Esophagus muscularis mucosa (tissue), 4 donors: ENCODE measurements at regions not wholly inside any gene's neighbourhood (a gene's known extent, or its start where the extent isn't known, plus 50 kb on each side); places are given as distances from the start of the nearest gene placed in this dataset.
"Not testable (repeated sequence)": the region's sequence is repeated elsewhere in the genome, so short reads cannot be mapped to it uniquely, and the experiment has no call there.

Experiments
- DNase-seq: peaks from one replicate; pipeline ENCODE4 v3.0.0-alpha.2; 2017; ENCODE audit errors: extremely low spot score
- H3K27ac ChIP-seq, 4 donors: fragments of 200-600 bp; sonication (generic); replicated peaks in 1 of 4; 1 replicate in 3 of 4; 2 replicates in 1 of 4; pipeline ENCODE4 v1.5.1; 2016 to 2019; ENCODE audit warnings: mild to moderate bottlenecking in 1 of 4
- H3K27me3 ChIP-seq, 4 donors: fragments of 200-600 bp; sonication (generic); one replicate each; pipeline versions ENCODE4 v1.5.1 to v1.6.0; 2016 to 2019
- H3K36me3 ChIP-seq, 4 donors: fragments of 200-600 bp; sonication (generic); one replicate each; pipeline ENCODE4 v1.5.1; 2016 to 2019
- H3K4me1 ChIP-seq, 4 donors: fragments of 200-600 bp; sonication (generic); one replicate each; pipeline ENCODE4 v1.5.1; 2016 to 2019
- H3K4me3 ChIP-seq, 4 donors: fragments of 200-600 bp; sonication (generic); 1 replicate in 2 of 4; 2 replicates in 2 of 4; pipeline ENCODE4 v1.5.1; 2016 to 2019; ENCODE audit warnings: mild to moderate bottlenecking in 4 of 4, moderate library complexity in 1 of 4
- H3K9me3 ChIP-seq, 4 donors: fragments of 200-600 bp; sonication (generic); 1 replicate in 3 of 4; 2 replicates in 1 of 4; pipeline ENCODE4 v1.5.1; 2016 to 2019
- CTCF ChIP-seq, 3 experiments: fragments of 200-600 bp in 2 of 3; fragments of 450-650 bp in 1 of 3; sonication (generic) in 2 of 3; IDR thresholded peaks; one replicate each; pipeline ENCODE4 v1.5.1; 2017 to 2019; ENCODE audit warnings: antibody characterized with exemption in 3 of 3, mild to moderate bottlenecking in 2 of 3, moderate library complexity in 1 of 3
- EP300 ChIP-seq: sonication (generic); formaldehyde crosslinking; IDR thresholded peaks from one replicate; pipeline ENCODE4 v1.6.1; 2017; ENCODE audit warnings: antibody characterized with exemption
- POLR2A ChIP-seq: fragments of 450-650 bp; IDR thresholded peaks from one replicate; pipeline ENCODE4 v1.6.1; 2017; ENCODE audit warnings: antibody characterized with exemption, moderate library complexity, mild to moderate bottlenecking, low read depth
- POLR2AphosphoS5 ChIP-seq, 2 donors: sonication (generic); formaldehyde crosslinking; IDR thresholded peaks; one replicate each; pipeline ENCODE4 v1.6.1; 2017; ENCODE audit warnings: antibody characterized with exemption in 2 of 2
- WGBS: methylation state at CpG from one replicate; pipeline ENCODE4 v1.1.5; 2018; 5-methylcytosine and 5-hydroxymethylcytosine counted together
- intact Hi-C: fragments of 100-400 bp; cut with DNase I; formaldehyde crosslinking; loops from one replicate; pipeline ENCODE4 v1.15.1; 2023

- 65% methylated on average over 1 of the region's 1 CpG for WGBS
- Histone ChIP-seq H3K4me3 (no peak overlapping the region), H3K9me3 (peaks cover 0 to 6% (median 0%) of the 10 kb centered on the region in 4 donors), H3K4me1 (peaks cover 0 to 7% (median 0%) of the 10 kb centered on the region in 4 donors), H3K27me3 (no peaks in the 10 kb centered on the region), H3K36me3 (no peaks in the 10 kb centered on the region), H3K27ac (no peak overlapping the region)
- no peak for DNase-seq
- no peak for TF ChIP-seq POLR2AphosphoS5 (IDR thresholded peaks at IDR 0.05)
- intact Hi-C loops: no loop called here
Measured at GRCh38 chr11:16526947-16527346, 170.6 kb upstream of the SOX6 start.

GRCh38 chr11:16520713-16521112 lies 164.4 kb upstream of the SOX6 start:
- intact Hi-C loops: not testable (repeated sequence)

GRCh38 chr11:16512899-16513241 lies 156.5 kb upstream of the SOX6 start:
- TF ChIP-seq POLR2AphosphoS5 (IDR thresholded peaks at IDR 0.05): no peak
- TF ChIP-seq CTCF (IDR thresholded peaks at IDR 0.05): no peak
- TF ChIP-seq POLR2A: no peak
- TF ChIP-seq EP300: no peak
- H3K4me3 ChIP-seq: no peak overlapping the region
- intact Hi-C loops: no loop called here
- H3K27me3 ChIP-seq: no peaks in the 10 kb centered on the region
- no peaks in the 10 kb centered on the region for H3K9me3 ChIP-seq
- no peak for DNase-seq
- H3K4me1 ChIP-seq: peaks cover 0 to 4% (median 0%) of the 10 kb centered on the region in 4 donors
- no peaks in the 10 kb centered on the region for H3K36me3 ChIP-seq
- H3K27ac ChIP-seq: no peak overlapping the region

More at GRCh38 chr11:16520713-16521112, 164.4 kb upstream of the SOX6 start:
- not testable (repeated sequence) for DNase-seq, H3K27me3 ChIP-seq, H3K27ac ChIP-seq, H3K4me1 ChIP-seq, H3K36me3 ChIP-seq, H3K4me3 ChIP-seq
- WGBS: 93% methylated on average over 7 of the region's 11 CpGs
- peaks cover 0 to 13% (median 6%) of the 10 kb centered on the region in 4 donors for H3K9me3 ChIP-seq

GRCh38 chr11:16512198-16512898 lies 156.0 kb upstream of the SOX6 start:
- Histone ChIP-seq H3K4me3 (no peak overlapping the region), H3K27ac (no peak overlapping the region), H3K27me3 (no peaks in the 10 kb centered on the region), H3K36me3 (no peaks in the 10 kb centered on the region), H3K9me3 (no peaks in the 10 kb centered on the region), H3K4me1 (peaks cover 0 to 4% (median 0%) of the 10 kb centered on the region in 4 donors)
- DNase-seq: no peak
- 85% methylated on average over 2 of the region's 2 CpGs for WGBS
- intact Hi-C loops: no loop called here
- TF ChIP-seq POLR2AphosphoS5 (IDR thresholded peaks at IDR 0.05) (no peak), EP300 (no peak), CTCF (IDR thresholded peaks at IDR 0.05) (no peak), POLR2A (no peak)

GRCh38 chr11:16511116-16512114 lies 155.1 kb upstream of the SOX6 start:
- H3K4me1 ChIP-seq: peaks cover 0 to 4% (median 0%) of the 10 kb centered on the region in 4 donors
- DNase-seq: no peak

More at GRCh38 chr11:16511116-16512114, 155.1 kb upstream of the SOX6 start:
- H3K9me3 ChIP-seq: peaks cover 0 to 5% (median 1%) of the 10 kb centered on the region in 4 donors
- 73% methylated on average over 2 of the region's 2 CpGs for WGBS
- TF ChIP-seq POLR2A: no peak
- TF ChIP-seq POLR2AphosphoS5 (IDR thresholded peaks at IDR 0.05): no peak
- no peak for TF ChIP-seq CTCF (IDR thresholded peaks at IDR 0.05)
- TF ChIP-seq EP300: no peak
- no peak overlapping the region for H3K4me3 ChIP-seq
- H3K27me3 ChIP-seq: no peaks in the 10 kb centered on the region
- no peaks in the 10 kb centered on the region for H3K36me3 ChIP-seq
- H3K27ac ChIP-seq: no peak overlapping the region
- intact Hi-C loops: no loop called here
